HL-60 (cell line): ENCODE measurements at regions not wholly inside any gene's neighbourhood (a gene's known extent, or its start where the extent isn't known, plus 50 kb on each side); places are given as distances from the start of the nearest gene placed in this dataset.

ENCODE experiments used
- DNase-seq, 2 experiments: peaks; one replicate each; pipeline ENCODE4 v3.0.0-alpha.2; 2010 to 2020; ENCODE audit warnings: low read depth in 1 of 2, low spot score in 1 of 2
- H3K27ac ChIP-seq: fragments of 250-450 bp; sonication (Bioruptor Pico); replicated peaks from 2 replicates; pipeline ENCODE4 v1.5.1; 2020; ENCODE audit warnings: mild to moderate bottlenecking, moderate library complexity
- H3K27me3 ChIP-seq: fragments of 250-450 bp; sonication (Bioruptor Pico); 2 replicates; pipeline ENCODE4 v1.5.1; 2021; ENCODE audit warnings: mild to moderate bottlenecking, moderate library complexity; ENCODE audit not compliant: insufficient read depth, poor library complexity, severe bottlenecking
- H3K4me3 ChIP-seq: replicated peaks from 2 replicates; pipeline ENCODE4 v1.5.1; 2011; ENCODE audit warnings: mild to moderate bottlenecking, control low read depth, low read length; ENCODE audit not compliant: insufficient read depth
- GABPA ChIP-seq: IDR thresholded peaks from 2 replicates; pipeline ENCODE4 v1.6.1; 2012; ENCODE audit warnings: low read depth
- POLR2AphosphoS5 ChIP-seq: IDR thresholded peaks from 2 replicates; pipeline ENCODE4 v1.6.1; 2012; ENCODE audit warnings: low read depth
- SPI1 ChIP-seq: IDR thresholded peaks from 2 replicates; pipeline ENCODE4 v1.6.1; 2012; ENCODE audit warnings: low read depth, mild to moderate bottlenecking, borderline replicate concordance
- TF ChIP-seq, protein P1 (sequence below): IDR thresholded peaks from one replicate; pipeline ENCODE4 v1.5.1; 2011; ENCODE audit warnings: low read length, control low read depth, inconsistent platforms; ENCODE audit not compliant: insufficient read depth
- TF ChIP-seq, protein P2 (sequence below): IDR thresholded peaks from 2 replicates; pipeline ENCODE4 v1.6.1; 2012; ENCODE audit warnings: low read depth; ENCODE audit not compliant: insufficient replicate concordance

- Histone ChIP-seq H3K27me3 (no peaks in the 10 kb centered on the region), H3K27ac (no peak overlapping the region), H3K4me3 (no peak overlapping the region)
- TF ChIP-seq, protein P1, sequence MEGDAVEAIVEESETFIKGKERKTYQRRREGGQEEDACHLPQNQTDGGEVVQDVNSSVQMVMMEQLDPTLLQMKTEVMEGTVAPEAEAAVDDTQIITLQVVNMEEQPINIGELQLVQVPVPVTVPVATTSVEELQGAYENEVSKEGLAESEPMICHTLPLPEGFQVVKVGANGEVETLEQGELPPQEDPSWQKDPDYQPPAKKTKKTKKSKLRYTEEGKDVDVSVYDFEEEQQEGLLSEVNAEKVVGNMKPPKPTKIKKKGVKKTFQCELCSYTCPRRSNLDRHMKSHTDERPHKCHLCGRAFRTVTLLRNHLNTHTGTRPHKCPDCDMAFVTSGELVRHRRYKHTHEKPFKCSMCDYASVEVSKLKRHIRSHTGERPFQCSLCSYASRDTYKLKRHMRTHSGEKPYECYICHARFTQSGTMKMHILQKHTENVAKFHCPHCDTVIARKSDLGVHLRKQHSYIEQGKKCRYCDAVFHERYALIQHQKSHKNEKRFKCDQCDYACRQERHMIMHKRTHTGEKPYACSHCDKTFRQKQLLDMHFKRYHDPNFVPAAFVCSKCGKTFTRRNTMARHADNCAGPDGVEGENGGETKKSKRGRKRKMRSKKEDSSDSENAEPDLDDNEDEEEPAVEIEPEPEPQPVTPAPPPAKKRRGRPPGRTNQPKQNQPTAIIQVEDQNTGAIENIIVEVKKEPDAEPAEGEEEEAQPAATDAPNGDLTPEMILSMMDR: no peak
- DNase-seq: peak in 1 of 2 experiments; percentile 0
Observed at GRCh38 chr6:50305660-50306059, 255.9 kb upstream of the DEFB112 start.

- no peak overlapping the region for H3K4me3 ChIP-seq
- H3K27me3 ChIP-seq: no peaks in the 10 kb centered on the region
- H3K27ac ChIP-seq: no peak overlapping the region
- TF ChIP-seq, protein P2, sequence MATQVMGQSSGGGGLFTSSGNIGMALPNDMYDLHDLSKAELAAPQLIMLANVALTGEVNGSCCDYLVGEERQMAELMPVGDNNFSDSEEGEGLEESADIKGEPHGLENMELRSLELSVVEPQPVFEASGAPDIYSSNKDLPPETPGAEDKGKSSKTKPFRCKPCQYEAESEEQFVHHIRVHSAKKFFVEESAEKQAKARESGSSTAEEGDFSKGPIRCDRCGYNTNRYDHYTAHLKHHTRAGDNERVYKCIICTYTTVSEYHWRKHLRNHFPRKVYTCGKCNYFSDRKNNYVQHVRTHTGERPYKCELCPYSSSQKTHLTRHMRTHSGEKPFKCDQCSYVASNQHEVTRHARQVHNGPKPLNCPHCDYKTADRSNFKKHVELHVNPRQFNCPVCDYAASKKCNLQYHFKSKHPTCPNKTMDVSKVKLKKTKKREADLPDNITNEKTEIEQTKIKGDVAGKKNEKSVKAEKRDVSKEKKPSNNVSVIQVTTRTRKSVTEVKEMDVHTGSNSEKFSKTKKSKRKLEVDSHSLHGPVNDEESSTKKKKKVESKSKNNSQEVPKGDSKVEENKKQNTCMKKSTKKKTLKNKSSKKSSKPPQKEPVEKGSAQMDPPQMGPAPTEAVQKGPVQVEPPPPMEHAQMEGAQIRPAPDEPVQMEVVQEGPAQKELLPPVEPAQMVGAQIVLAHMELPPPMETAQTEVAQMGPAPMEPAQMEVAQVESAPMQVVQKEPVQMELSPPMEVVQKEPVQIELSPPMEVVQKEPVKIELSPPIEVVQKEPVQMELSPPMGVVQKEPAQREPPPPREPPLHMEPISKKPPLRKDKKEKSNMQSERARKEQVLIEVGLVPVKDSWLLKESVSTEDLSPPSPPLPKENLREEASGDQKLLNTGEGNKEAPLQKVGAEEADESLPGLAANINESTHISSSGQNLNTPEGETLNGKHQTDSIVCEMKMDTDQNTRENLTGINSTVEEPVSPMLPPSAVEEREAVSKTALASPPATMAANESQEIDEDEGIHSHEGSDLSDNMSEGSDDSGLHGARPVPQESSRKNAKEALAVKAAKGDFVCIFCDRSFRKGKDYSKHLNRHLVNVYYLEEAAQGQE: no peak
- TF ChIP-seq SPI1 (no peak), POLR2AphosphoS5 (no peak), GABPA (no peak)
- TF ChIP-seq, protein P1: no peak
- DNase-seq: no peak
Observed at GRCh38 chr6:50318536-50318935, 268.8 kb upstream of the DEFB112 start.

DNA sequence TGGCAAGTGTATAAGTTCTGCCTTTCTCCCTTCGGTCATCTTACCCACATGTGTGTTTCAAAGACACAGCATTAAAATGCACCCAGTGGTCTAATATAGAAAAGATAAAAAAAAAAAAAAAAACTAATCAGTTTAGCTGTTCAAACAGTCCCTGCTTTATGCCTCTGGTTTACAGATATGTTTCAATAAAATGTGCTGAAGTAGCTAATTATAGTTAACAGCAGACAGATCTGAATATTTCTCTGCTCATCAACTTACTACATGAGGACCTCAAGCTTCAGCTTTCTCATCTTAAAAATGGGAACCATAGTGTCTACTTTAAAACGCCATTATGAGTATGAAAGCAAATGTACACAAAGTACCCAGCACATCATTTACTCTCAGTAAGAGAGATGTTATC, 280.6 kb upstream of the DEFB112 start:
- Histone ChIP-seq H3K27me3 (no peaks in the 10 kb centered on the region), H3K27ac (no peak overlapping the region), H3K4me3 (no peak overlapping the region)
- TF ChIP-seq SPI1: no peak
- TF ChIP-seq, protein P2: no peak
- TF ChIP-seq, protein P1: no peak
- no peak for TF ChIP-seq GABPA
- TF ChIP-seq POLR2AphosphoS5: no peak
- no peak for DNase-seq

- no peak for TF ChIP-seq POLR2AphosphoS5
- TF ChIP-seq, protein P1: no peak
- TF ChIP-seq, protein P2: no peak
- no peak for DNase-seq
Observed at GRCh38 chr6:50330963-50331362, 281.2 kb upstream of the DEFB112 start.

More at GRCh38 chr6:50330963-50331362, 281.2 kb upstream of the DEFB112 start:
- Histone ChIP-seq H3K4me3 (no peak overlapping the region), H3K27me3 (no peaks in the 10 kb centered on the region), H3K27ac (no peak overlapping the region)
